GM12878 (cell line): ENCODE measurements at regions not wholly inside any gene's neighbourhood (a gene's known extent, or its start where the extent isn't known, plus 50 kb on each side); places are given as distances from the start of the nearest gene placed in this dataset.
"Not testable (repeated sequence)": the region's sequence is repeated elsewhere in the genome, so short reads cannot be mapped to it uniquely, and the experiment has no call there.

Experiments used
- ATAC-seq: fragments of 200-7000 bp; cut with Tn5 transposase; 3 replicates; pipeline ENCODE4 v1.9.1; 2020; ENCODE audit warnings: mild to moderate bottlenecking, moderate library complexity
- BruUV-seq: library from RNA; stranded (reverse); fragments of 400-500 nt; replicated peaks from 2 replicates; lab custom pipeline; 2021; lab: Mats Ljungman, UMichigan
- CTCF ChIA-PET: fragments of 300-600 bp; sonication (Branson Sonifier 250); formaldehyde crosslinking; extraction: SDS; loops from one replicate; lab custom pipeline; 2021; ENCODE audit warnings: inconsistent platforms; lab: Yijun Ruan, JAX
- POLR2A ChIA-PET: fragments of 350-600 bp; formaldehyde crosslinking; extraction: SDS; loops from one replicate; lab custom pipeline; 2021; ENCODE audit warnings: inconsistent platforms; lab: Charles Lee
- RAD21 ChIA-PET: fragments of 300-600 bp; sonication (Branson Sonifier 250); formaldehyde crosslinking; loops from one replicate; lab custom pipeline; 2023; ENCODE audit warnings: antibody characterized with exemption; ENCODE audit not compliant: unreplicated experiment; lab: Charles Lee
- SMC1A ChIA-PET: fragments of 300-600 bp; sonication (Branson Sonifier 250); formaldehyde crosslinking; loops from one replicate; lab custom pipeline; 2023; ENCODE audit not compliant: unreplicated experiment, uncharacterized antibody; lab: Charles Lee
- DNase-seq: peaks from one replicate; pipeline ENCODE4 v3.0.0-alpha.2; 2011; ENCODE audit warnings: low read depth, low spot score
- FAIRE-seq: peaks from 3 replicates; lab custom pipeline; 2011; peaks lifted over from hg19 to GRCh38; lab: Jason Lieb, UNC
- H2AFZ ChIP-seq: 2 replicates; pipeline ENCODE4 v1.6.0; 2011; ENCODE audit warnings: low read depth, low read length, control low read depth; ENCODE audit not compliant: control insufficient read depth
- H3K27ac ChIP-seq: 2 replicates; pipeline ENCODE4 v1.5.1; 2011; ENCODE audit warnings: control low read depth; ENCODE audit not compliant: control insufficient read depth, insufficient read depth
- H3K27me3 ChIP-seq, 2 experiments: replicated peaks in 1 of 2; 2 replicates each; pipeline versions ENCODE4 v1.6.0 to v1.6.1; 2011; ENCODE audit warnings: low read length in 1 of 2; ENCODE audit not compliant: control insufficient read depth in 2 of 2, insufficient read depth in 2 of 2
- H3K36me3 ChIP-seq, 2 experiments: 2 replicates each; pipeline ENCODE4 v1.5.1; 2011; ENCODE audit warnings: low read length in 1 of 2; ENCODE audit not compliant: control insufficient read depth in 2 of 2, insufficient read depth in 2 of 2
- H3K4me1 ChIP-seq: 2 replicates; pipeline ENCODE4 v1.6.1; 2011; ENCODE audit warnings: mild to moderate bottlenecking, low read length, moderate library complexity, mixed read lengths; ENCODE audit not compliant: control insufficient read depth, insufficient read depth
- H3K4me2 ChIP-seq: 2 replicates; pipeline ENCODE4 v1.6.0; 2011; ENCODE audit warnings: control low read depth; ENCODE audit not compliant: control insufficient read depth, insufficient read depth
- H3K4me3 ChIP-seq: fragments of 200-600 bp; sonication (generic); 2 replicates; pipeline ENCODE4 v1.5.1; 2016
- H3K79me2 ChIP-seq: 2 replicates; pipeline ENCODE4 v1.6.0; 2011; ENCODE audit warnings: low read length; ENCODE audit not compliant: control insufficient read depth, insufficient read depth
- H3K9ac ChIP-seq: 2 replicates; pipeline ENCODE4 v1.8.0; 2011; ENCODE audit warnings: low read length, control low read depth, mixed read lengths; ENCODE audit not compliant: control insufficient read depth, insufficient read depth
- H3K9me3 ChIP-seq: replicated peaks from 3 replicates; pipeline ENCODE4 v1.5.1; 2011; ENCODE audit warnings: mild to moderate bottlenecking, low read length; ENCODE audit not compliant: control insufficient read depth, insufficient read depth
- H4K20me1 ChIP-seq: 2 replicates; pipeline ENCODE4 v1.6.0; 2011; ENCODE audit not compliant: control insufficient read depth, insufficient read depth
- CHD1 ChIP-seq: IDR thresholded peaks from 2 replicates; pipeline ENCODE4 v1.6.1; 2012; ENCODE audit warnings: low read depth, low read length, improper control_type of control experiment
- CHD4 ChIP-seq: fragments of 200-600 bp; sonication (generic); IDR thresholded peaks from 2 replicates; pipeline ENCODE4 v1.6.1; 2016; ENCODE audit warnings: mild to moderate bottlenecking
- CUX1 ChIP-seq: IDR thresholded peaks from 2 replicates; pipeline ENCODE4 v1.6.1; 2012; ENCODE audit warnings: improper control_type of control experiment, low read depth, low read length; ENCODE audit not compliant: insufficient replicate concordance
- ELK1 ChIP-seq: IDR thresholded peaks from 2 replicates; pipeline ENCODE4 v1.6.1; 2012; ENCODE audit warnings: low read depth, low read length, improper control_type of control experiment
- JUNB ChIP-seq: IDR thresholded peaks from 2 replicates; pipeline ENCODE4 v1.6.1; 2016; ENCODE audit warnings: antibody characterized with exemption, mild to moderate bottlenecking
- PBX3 ChIP-seq: IDR thresholded peaks from 2 replicates; pipeline ENCODE4 v1.6.1; 2011; ENCODE audit warnings: mild to moderate bottlenecking, low read depth, low read length, moderate library complexity; ENCODE audit not compliant: insufficient replicate concordance
- RELB ChIP-seq: fragments of 450-650 bp; IDR thresholded peaks from 2 replicates; pipeline ENCODE4 v1.6.1; 2017; ENCODE audit warnings: low read depth, mild to moderate bottlenecking, moderate library complexity
- TCF3 ChIP-seq: IDR thresholded peaks from 2 replicates; pipeline ENCODE4 v1.6.1; 2012; ENCODE audit warnings: low read depth, mild to moderate bottlenecking, low read length, borderline replicate concordance; ENCODE audit not compliant: insufficient read depth
- WGBS: methylation state at CpG from one replicate; pipeline ENCODE4 v1.1.6; 2016; ENCODE audit warnings: low lambda C conversion rate; ENCODE audit not compliant: insufficient replicate concordance, insufficient coverage; ENCODE audit errors: missing lambda C conversion rate; 5-methylcytosine and 5-hydroxymethylcytosine counted together
- in situ Hi-C: fragments of 300-500 bp; cut with MboI; formaldehyde crosslinking; loops from 9 replicates; pipeline ENCODE4 v1.14.3; 2018; ENCODE audit warnings: mixed read lengths
- intact Hi-C: fragments of 100-400 bp; cut with micrococcal nuclease; formaldehyde crosslinking; loops from one replicate; pipeline ENCODE4 v1.14.2; 2022; ENCODE audit not compliant: unreplicated experiment

GRCh38 chr5:90243848-90244247, 165.7 kb downstream of the CETN3 start:
- H3K4me2 ChIP-seq, H3K79me2 ChIP-seq, H3K4me3 ChIP-seq, H3K36me3 ChIP-seq, H3K27ac ChIP-seq, DNase-seq, intact Hi-C loops, RAD21 ChIA-PET, H3K9ac ChIP-seq, ATAC-seq, H3K27me3 ChIP-seq, CTCF ChIA-PET, H3K4me1 ChIP-seq, in situ Hi-C loops, BruUV-seq, H3K9me3 ChIP-seq, FAIRE-seq, SMC1A ChIA-PET, H4K20me1 ChIP-seq, POLR2A ChIA-PET, H2AFZ ChIP-seq: not testable (repeated sequence)
- WGBS, result 59% methylated on average over 3 of the region's 3 CpGs

- no peaks in the 10 kb centered on the region for H3K4me1 ChIP-seq
- H3K36me3 ChIP-seq, result no peaks in the 10 kb centered on the region
- H3K27ac ChIP-seq, result no peak overlapping the region
- no peaks in the 10 kb centered on the region for H3K79me2 ChIP-seq
- BruUV-seq, result no TSS peak
- intact Hi-C loops, result no loop called here
- H3K27me3 ChIP-seq, result no peaks in the 10 kb centered on the region
- WGBS, result 79% methylated on average over 3 of the region's 3 CpGs
- SMC1A ChIA-PET, result no interaction called here
- H4K20me1 ChIP-seq, result no peaks in the 10 kb centered on the region
- ATAC-seq (no peak), DNase-seq (no peak), FAIRE-seq (no peak)
- no peak overlapping the region for H3K9ac ChIP-seq
- POLR2A ChIA-PET, result no interaction called here
- H3K9me3 ChIP-seq, result no peaks in the 10 kb centered on the region
- H3K4me2 ChIP-seq, result no peak overlapping the region
- RAD21 ChIA-PET, result no interaction called here
- no peak overlapping the region for H3K4me3 ChIP-seq
- CTCF ChIA-PET, result no interaction called here
- in situ Hi-C loops, result no loop called here
- no peak overlapping the region for H2AFZ ChIP-seq
- TF ChIP-seq ELK1, result no peak
- no peak for TF ChIP-seq TCF3
- no peak for TF ChIP-seq RELB
- TF ChIP-seq CUX1, result no peak
- TF ChIP-seq CHD4, result no peak
- no peak for TF ChIP-seq CHD1
- TF ChIP-seq PBX3, result no peak
- TF ChIP-seq JUNB, result no peak
These were observed 176.1 kb downstream of the CETN3 start for GRCh38 chr5:90233476-90233875.
